Thoracic aorta (tissue), 2 donors: ENCODE measurements at regions not wholly inside any gene's neighbourhood (a gene's known extent, or its start where the extent isn't known, plus 50 kb on each side); places are given as distances from the start of the nearest gene placed in this dataset.

ENCODE experiments used
- ATAC-seq: fragments of 150-250 bp; one replicate; pipeline ENCODE4 v1.8.0; 2017; ENCODE audit warnings: low read depth; ENCODE audit not compliant: insufficient number of reproducible peaks, low FRiP score
- DNase-seq: peaks from one replicate; pipeline ENCODE4 v3.0.0-alpha.2; 2020; ENCODE audit warnings: low spot score
- H3K27ac ChIP-seq, 2 donors: fragments of 200-600 bp; sonication (generic); 1 replicate in 1 of 2; 2 replicates in 1 of 2; pipeline ENCODE4 v1.5.1; 2016; ENCODE audit warnings: mild to moderate bottlenecking in 2 of 2, moderate library complexity in 2 of 2
- H3K27me3 ChIP-seq: fragments of 200-600 bp; sonication (generic); replicated peaks from 2 replicates; pipeline ENCODE4 v1.6.0; 2016; ENCODE audit warnings: mild to moderate bottlenecking; ENCODE audit not compliant: insufficient read depth
- H3K36me3 ChIP-seq: fragments of 200-600 bp; sonication (generic); one replicate; pipeline ENCODE4 v1.5.1; 2016
- H3K4me1 ChIP-seq, 2 donors: fragments of 200-600 bp; sonication (generic); 1 replicate in 1 of 2; 2 replicates in 1 of 2; pipeline versions ENCODE4 v1.5.1 to v1.6.0; 2016; ENCODE audit warnings: low read depth in 2 of 2, mild to moderate bottlenecking in 1 of 2; ENCODE audit not compliant: control insufficient read depth in 1 of 2
- H3K4me3 ChIP-seq: fragments of 200-600 bp; sonication (generic); 2 replicates; pipeline ENCODE4 v1.5.1; 2016; ENCODE audit warnings: mild to moderate bottlenecking
- H3K9me3 ChIP-seq: fragments of 200-600 bp; sonication (generic); 2 replicates; pipeline ENCODE4 v1.5.1; 2016
- CTCF ChIP-seq: fragments of 200-600 bp; sonication (generic); IDR thresholded peaks from one replicate; pipeline ENCODE4 v1.5.1; 2019; ENCODE audit warnings: antibody characterized with exemption

- H3K27ac ChIP-seq: no peak overlapping the region
- no peak for TF ChIP-seq CTCF
- no peak for DNase-seq
- H3K4me1 ChIP-seq: no peaks in the 10 kb centered on the region
- no peak overlapping the region for H3K4me3 ChIP-seq
- ATAC-seq: no peak
- H3K9me3 ChIP-seq: no peaks in the 10 kb centered on the region
- no peaks in the 10 kb centered on the region for H3K27me3 ChIP-seq
- H3K36me3 ChIP-seq: no peaks in the 10 kb centered on the region
Measured at GRCh38 chr9:107945493-107945892, 455.9 kb upstream of the KLF4 start.

- TF ChIP-seq CTCF: no peak
- H3K9me3 ChIP-seq: no peaks in the 10 kb centered on the region
- no peak for ATAC-seq
Measured at GRCh38 chr9:107944387-107944786, 454.8 kb upstream of the KLF4 start.

GRCh38 chr9:107943901-107944300, 454.3 kb upstream of the KLF4 start:
- H3K27ac ChIP-seq: no peak overlapping the region
- DNase-seq: no peak
- no peak for TF ChIP-seq CTCF
- H3K9me3 ChIP-seq: no peaks in the 10 kb centered on the region
- no peak overlapping the region for H3K4me3 ChIP-seq
- no peaks in the 10 kb centered on the region for H3K27me3 ChIP-seq
- no peaks in the 10 kb centered on the region for H3K36me3 ChIP-seq
- no peaks in the 10 kb centered on the region for H3K4me1 ChIP-seq
- ATAC-seq: no peak

More at GRCh38 chr9:107944387-107944786, 454.8 kb upstream of the KLF4 start:
- Histone ChIP-seq H3K27me3 (no peaks in the 10 kb centered on the region), H3K4me3 (no peak overlapping the region), H3K36me3 (no peaks in the 10 kb centered on the region), H3K4me1 (no peaks in the 10 kb centered on the region), H3K27ac (no peak overlapping the region)
- DNase-seq: no peak

GRCh38 chr9:107942856-107943255, 453.3 kb upstream of the KLF4 start:
- Histone ChIP-seq H3K9me3 (no peaks in the 10 kb centered on the region), H3K4me1 (no peaks in the 10 kb centered on the region), H3K27ac (no peak overlapping the region), H3K27me3 (no peaks in the 10 kb centered on the region), H3K4me3 (no peak overlapping the region), H3K36me3 (no peaks in the 10 kb centered on the region)
- ATAC-seq (no peak), DNase-seq (no peak)
- TF ChIP-seq CTCF: no peak

GRCh38 chr9:107942291-107942690, 452.7 kb upstream of the KLF4 start:
- H3K4me1 ChIP-seq: no peaks in the 10 kb centered on the region
- H3K4me3 ChIP-seq: no peak overlapping the region
- H3K27me3 ChIP-seq: no peaks in the 10 kb centered on the region
- DNase-seq: no peak
- H3K9me3 ChIP-seq: no peaks in the 10 kb centered on the region
- H3K36me3 ChIP-seq: no peaks in the 10 kb centered on the region
- no peak for TF ChIP-seq CTCF
- H3K27ac ChIP-seq: no peak overlapping the region
- ATAC-seq: no peak
